ENCODE measurements at regions not wholly inside any gene's neighbourhood (a gene's known extent, or its start where the extent isn't known, plus 50 kb on each side); places are given as distances from the start of the nearest gene placed in this dataset.

DNA sequence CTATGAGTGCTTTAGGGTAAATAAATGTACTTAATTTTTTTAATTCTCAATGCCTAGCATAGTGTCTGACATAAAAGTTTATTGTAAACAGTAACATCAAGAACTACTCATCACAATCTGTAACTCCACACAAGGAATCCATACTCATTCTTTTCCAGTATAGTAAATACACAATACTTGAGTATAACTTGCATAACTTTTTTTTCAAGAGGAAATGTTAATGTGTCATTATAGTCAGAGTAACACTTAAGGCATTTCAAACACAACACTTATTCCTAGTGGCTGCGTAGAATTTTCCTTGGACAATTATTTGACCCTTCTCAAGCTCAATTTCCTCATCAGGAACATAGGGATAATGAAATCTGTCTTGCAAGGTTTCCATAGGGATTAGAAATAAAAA is 584.3 kb downstream of the CAAP1 start:
- H3K27ac ChIP-seq (ENCODE audit: low read depth, low read length, poor library complexity, severe bottlenecking): no peak overlapping the region
- DNase-seq (ENCODE audit: low spot score): no peak
- TF ChIP-seq, protein P1, sequence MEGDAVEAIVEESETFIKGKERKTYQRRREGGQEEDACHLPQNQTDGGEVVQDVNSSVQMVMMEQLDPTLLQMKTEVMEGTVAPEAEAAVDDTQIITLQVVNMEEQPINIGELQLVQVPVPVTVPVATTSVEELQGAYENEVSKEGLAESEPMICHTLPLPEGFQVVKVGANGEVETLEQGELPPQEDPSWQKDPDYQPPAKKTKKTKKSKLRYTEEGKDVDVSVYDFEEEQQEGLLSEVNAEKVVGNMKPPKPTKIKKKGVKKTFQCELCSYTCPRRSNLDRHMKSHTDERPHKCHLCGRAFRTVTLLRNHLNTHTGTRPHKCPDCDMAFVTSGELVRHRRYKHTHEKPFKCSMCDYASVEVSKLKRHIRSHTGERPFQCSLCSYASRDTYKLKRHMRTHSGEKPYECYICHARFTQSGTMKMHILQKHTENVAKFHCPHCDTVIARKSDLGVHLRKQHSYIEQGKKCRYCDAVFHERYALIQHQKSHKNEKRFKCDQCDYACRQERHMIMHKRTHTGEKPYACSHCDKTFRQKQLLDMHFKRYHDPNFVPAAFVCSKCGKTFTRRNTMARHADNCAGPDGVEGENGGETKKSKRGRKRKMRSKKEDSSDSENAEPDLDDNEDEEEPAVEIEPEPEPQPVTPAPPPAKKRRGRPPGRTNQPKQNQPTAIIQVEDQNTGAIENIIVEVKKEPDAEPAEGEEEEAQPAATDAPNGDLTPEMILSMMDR (conservative IDR thresholded peaks at IDR 0.05; ENCODE audit: low read length): no peak
- TF ChIP-seq EZH2phosphoT487 (IDR thresholded peaks at IDR 0.05; ENCODE audit: borderline replicate concordance, low read depth, low read length): no peak
- no peak overlapping the region for H2AFZ ChIP-seq (ENCODE audit: low read length)
- ChIA-PET POLR2A (no interaction called here), CTCF (ENCODE audit: unreplicated experiment) (no interaction called here)
- H3K9me3 ChIP-seq (ENCODE audit: low read length): no peaks in the 10 kb centered on the region
- no peaks in the 10 kb centered on the region for H3K9me2 ChIP-seq (ENCODE audit: insufficient read depth, low read length)
- no peaks in the 10 kb centered on the region for H3K79me2 ChIP-seq (ENCODE audit: insufficient read depth, low read depth, low read length)
- H3K4me2 ChIP-seq (ENCODE audit: low read length): no peak overlapping the region
- H3K4me3 ChIP-seq (ENCODE audit: low read depth, low read length, poor library complexity, severe bottlenecking): no peak overlapping the region
- no peaks in the 10 kb centered on the region for H3K4me1 ChIP-seq (ENCODE audit: insufficient read depth, low read length, poor library complexity, severe bottlenecking)
- intact Hi-C loops (cut with micrococcal nuclease; ENCODE audit: unreplicated experiment): no loop called here
- H4K20me1 ChIP-seq (ENCODE audit: insufficient read depth, low read length): no peaks in the 10 kb centered on the region
- no peaks in the 10 kb centered on the region for H3K36me3 ChIP-seq (ENCODE audit: insufficient read depth, low read length)
- BruUV-seq (replicated peaks): no TSS peak

DNA sequence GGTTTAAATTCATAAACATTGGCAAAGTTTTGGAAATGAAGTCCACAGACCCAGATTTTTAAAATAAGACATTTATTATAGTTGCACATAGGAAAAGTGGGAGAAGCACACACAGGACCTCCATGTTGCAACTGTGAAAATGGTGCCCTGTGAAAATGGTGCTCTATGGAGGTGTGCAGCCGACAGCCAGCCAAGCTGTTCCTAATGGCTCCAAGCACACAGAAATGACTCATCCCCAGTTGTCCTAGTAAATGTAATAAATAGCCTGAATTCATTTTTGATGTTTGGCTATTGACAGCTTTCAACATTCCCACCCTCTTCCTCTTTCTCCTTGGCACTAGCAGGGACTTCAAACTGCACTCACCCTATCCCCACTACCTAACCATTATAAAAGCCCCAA is 590.9 kb downstream of the CAAP1 start:
- no peaks in the 10 kb centered on the region for H3K79me2 ChIP-seq (ENCODE audit: insufficient read depth, low read depth, low read length)
- H2AFZ ChIP-seq (ENCODE audit: low read length): no peak overlapping the region
- H3K36me3 ChIP-seq (ENCODE audit: insufficient read depth, low read length): no peaks in the 10 kb centered on the region
- no peak overlapping the region for H3K27ac ChIP-seq (ENCODE audit: low read depth, low read length, poor library complexity, severe bottlenecking)
- H3K9me3 ChIP-seq (ENCODE audit: low read length): no peaks in the 10 kb centered on the region
- no peak overlapping the region for H3K4me3 ChIP-seq (ENCODE audit: low read depth, low read length, poor library complexity, severe bottlenecking)
- CTCF ChIA-PET (ENCODE audit: unreplicated experiment): no interaction called here
- POLR2A ChIA-PET: no interaction called here
- H3K4me1 ChIP-seq (ENCODE audit: insufficient read depth, low read length, poor library complexity, severe bottlenecking): no peaks in the 10 kb centered on the region
- no TSS peak for BruUV-seq (replicated peaks)
- intact Hi-C loops (cut with micrococcal nuclease; ENCODE audit: unreplicated experiment): no loop called here
- H3K4me2 ChIP-seq (ENCODE audit: low read length): no peak overlapping the region
- no peak for DNase-seq (ENCODE audit: low spot score)
- no peaks in the 10 kb centered on the region for H3K9me2 ChIP-seq (ENCODE audit: insufficient read depth, low read length)
- TF ChIP-seq, protein P1 (conservative IDR thresholded peaks at IDR 0.05; ENCODE audit: low read length): no peak
- TF ChIP-seq EZH2phosphoT487 (IDR thresholded peaks at IDR 0.05; ENCODE audit: borderline replicate concordance, low read depth, low read length): no peak
- no peaks in the 10 kb centered on the region for H4K20me1 ChIP-seq (ENCODE audit: insufficient read depth, low read length)

DNA sequence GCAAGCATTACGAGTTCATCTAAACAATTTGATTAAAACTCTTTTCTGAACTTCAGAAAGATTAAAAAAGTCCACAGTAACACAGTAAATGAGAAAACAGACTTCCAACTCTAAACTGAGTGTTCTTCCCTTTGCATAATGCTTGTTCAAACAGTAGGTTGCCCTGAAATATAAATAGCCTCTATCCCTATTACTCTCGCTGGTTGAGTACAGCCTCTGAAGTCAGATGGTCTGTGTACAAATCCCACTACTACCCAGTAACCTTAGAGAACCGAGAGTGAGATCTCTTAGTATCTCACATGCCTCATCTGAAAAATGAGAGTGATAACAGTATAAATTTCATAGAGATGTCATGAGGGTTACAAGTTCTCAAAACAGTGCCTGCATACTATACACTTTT is 591.6 kb downstream of the CAAP1 start:
- TF ChIP-seq, protein P1 (conservative IDR thresholded peaks at IDR 0.05; ENCODE audit: low read length): no peak
- no peak for TF ChIP-seq EZH2phosphoT487 (IDR thresholded peaks at IDR 0.05; ENCODE audit: borderline replicate concordance, low read depth, low read length)
- Histone ChIP-seq H3K36me3 (ENCODE audit: insufficient read depth, low read length) (no peaks in the 10 kb centered on the region), H3K4me3 (ENCODE audit: low read depth, low read length, poor library complexity, severe bottlenecking) (no peak overlapping the region), H3K9me3 (ENCODE audit: low read length) (no peaks in the 10 kb centered on the region), H3K27ac (ENCODE audit: low read depth, low read length, poor library complexity, severe bottlenecking) (no peak overlapping the region), H3K79me2 (ENCODE audit: insufficient read depth, low read depth, low read length) (no peaks in the 10 kb centered on the region), H3K9me2 (ENCODE audit: insufficient read depth, low read length) (no peaks in the 10 kb centered on the region), H2AFZ (ENCODE audit: low read length) (no peak overlapping the region), H3K4me2 (ENCODE audit: low read length) (no peak overlapping the region), H3K4me1 (ENCODE audit: insufficient read depth, low read length, poor library complexity, severe bottlenecking) (no peaks in the 10 kb centered on the region), H4K20me1 (ENCODE audit: insufficient read depth, low read length) (no peaks in the 10 kb centered on the region)
- ChIA-PET CTCF (ENCODE audit: unreplicated experiment) (no interaction called here), POLR2A (interaction anchor here (0.7 kb wide), 1 partner anchor 26 kb away, joined by 4 read pairs; no protein-coding TSS in a partner anchor)
- no peak for DNase-seq (ENCODE audit: low spot score)
- intact Hi-C loops (cut with micrococcal nuclease; ENCODE audit: unreplicated experiment): no loop called here
- no TSS peak for BruUV-seq (replicated peaks)

All from OCI-LY7 (cell line).